ENCODE measurements at regions not wholly inside any gene's neighbourhood (a gene's known extent, or its start where the extent isn't known, plus 50 kb on each side); places are given as distances from the start of the nearest gene placed in this dataset.

- TF ChIP-seq ILK (tag; IDR thresholded peaks at IDR 0.05; ENCODE audit: borderline replicate concordance, low read depth): no peak
- TF ChIP-seq GATAD2B (IDR thresholded peaks at IDR 0.05; ENCODE audit: borderline replicate concordance): peak; percentile 20; the same call in 1 of the 2 replicates
- TF ChIP-seq SMARCA5 (IDR thresholded peaks at IDR 0.05): peak; percentile 75; the same call in 1 of the 2 replicates
- peak; percentile 26 for TF ChIP-seq MEIS2 (IDR thresholded peaks at IDR 0.05; ENCODE audit: partially characterized antibody)
- TF ChIP-seq RFX1 (IDR thresholded peaks at IDR 0.05): no peak
- TF ChIP-seq, protein P1, sequence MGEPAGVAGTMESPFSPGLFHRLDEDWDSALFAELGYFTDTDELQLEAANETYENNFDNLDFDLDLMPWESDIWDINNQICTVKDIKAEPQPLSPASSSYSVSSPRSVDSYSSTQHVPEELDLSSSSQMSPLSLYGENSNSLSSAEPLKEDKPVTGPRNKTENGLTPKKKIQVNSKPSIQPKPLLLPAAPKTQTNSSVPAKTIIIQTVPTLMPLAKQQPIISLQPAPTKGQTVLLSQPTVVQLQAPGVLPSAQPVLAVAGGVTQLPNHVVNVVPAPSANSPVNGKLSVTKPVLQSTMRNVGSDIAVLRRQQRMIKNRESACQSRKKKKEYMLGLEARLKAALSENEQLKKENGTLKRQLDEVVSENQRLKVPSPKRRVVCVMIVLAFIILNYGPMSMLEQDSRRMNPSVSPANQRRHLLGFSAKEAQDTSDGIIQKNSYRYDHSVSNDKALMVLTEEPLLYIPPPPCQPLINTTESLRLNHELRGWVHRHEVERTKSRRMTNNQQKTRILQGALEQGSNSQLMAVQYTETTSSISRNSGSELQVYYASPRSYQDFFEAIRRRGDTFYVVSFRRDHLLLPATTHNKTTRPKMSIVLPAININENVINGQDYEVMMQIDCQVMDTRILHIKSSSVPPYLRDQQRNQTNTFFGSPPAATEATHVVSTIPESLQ (CRISPR knock-in tag; IDR thresholded peaks at IDR 0.05): peak; percentile 55; the same call in 1 of the 2 replicates
- TF ChIP-seq, protein P2, sequence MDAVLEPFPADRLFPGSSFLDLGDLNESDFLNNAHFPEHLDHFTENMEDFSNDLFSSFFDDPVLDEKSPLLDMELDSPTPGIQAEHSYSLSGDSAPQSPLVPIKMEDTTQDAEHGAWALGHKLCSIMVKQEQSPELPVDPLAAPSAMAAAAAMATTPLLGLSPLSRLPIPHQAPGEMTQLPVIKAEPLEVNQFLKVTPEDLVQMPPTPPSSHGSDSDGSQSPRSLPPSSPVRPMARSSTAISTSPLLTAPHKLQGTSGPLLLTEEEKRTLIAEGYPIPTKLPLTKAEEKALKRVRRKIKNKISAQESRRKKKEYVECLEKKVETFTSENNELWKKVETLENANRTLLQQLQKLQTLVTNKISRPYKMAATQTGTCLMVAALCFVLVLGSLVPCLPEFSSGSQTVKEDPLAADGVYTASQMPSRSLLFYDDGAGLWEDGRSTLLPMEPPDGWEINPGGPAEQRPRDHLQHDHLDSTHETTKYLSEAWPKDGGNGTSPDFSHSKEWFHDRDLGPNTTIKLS (IDR thresholded peaks at IDR 0.05; ENCODE audit: borderline replicate concordance, low read depth): peak; percentile 59; the same call in 1 of the 2 replicates
- no peak for TF ChIP-seq HMG20A (CRISPR knock-in tag; conservative IDR thresholded peaks at IDR 0.05)
- TF ChIP-seq CBX5 (IDR thresholded peaks at IDR 0.05; ENCODE audit: borderline replicate concordance, low read depth): no peak
- no peak for TF ChIP-seq RNF219 (CRISPR knock-in tag; IDR thresholded peaks at IDR 0.05)
- TF ChIP-seq ELF2 (CRISPR knock-in tag; IDR thresholded peaks at IDR 0.05): no peak; the same call in 1 of the 2 replicates
- no peak for TF ChIP-seq TBP (optimal IDR thresholded peaks at IDR 0.05; ENCODE audit: low read depth, low read length)
- no peak for TF ChIP-seq HNRNPL (IDR thresholded peaks at IDR 0.05; ENCODE audit: low read depth, low read length)
- no peak for TF ChIP-seq NCOA6 (IDR thresholded peaks at IDR 0.05)
- no peak for TF ChIP-seq CREBBP (IDR thresholded peaks at IDR 0.05; ENCODE audit: low read depth, low read length)
- no peak for TF ChIP-seq PYGO2 (tag; IDR thresholded peaks at IDR 0.05)
- no peak for TF ChIP-seq SREBF2 (CRISPR knock-in tag; IDR thresholded peaks at IDR 0.05)
- 0 out of 4 replicates have a peak, but pooled peaks of 1 of the 2 experiments have one; percentile 9 for TF ChIP-seq SRF (CRISPR knock-in tag; IDR thresholded peaks at IDR 0.05)
- no peak for TF ChIP-seq XRCC3 (IDR thresholded peaks at IDR 0.05)
- no peak for TF ChIP-seq ZC3H11A (IDR thresholded peaks at IDR 0.05; ENCODE audit: low read depth, low read length)
- TF ChIP-seq FOXJ3 (CRISPR knock-in tag; IDR thresholded peaks at IDR 0.05): no peak
- peak; percentile 90 for TF ChIP-seq CEBPG (CRISPR knock-in tag; IDR thresholded peaks at IDR 0.05)
- peak; percentile 67 to 93 for TF ChIP-seq CEBPG (tag; conservative IDR thresholded peaks at IDR 0.05 in 1 of 2, IDR thresholded peaks at IDR 0.05 in 1 of 2)
- TF ChIP-seq ZNF140 (CRISPR knock-in tag; IDR thresholded peaks at IDR 0.05): 0 out of 2 replicates have a peak, but pooled peaks have one; percentile 4
Observed at GRCh38 chr4:79209822-79210635, 115.8 kb downstream of the NAA11 start (continued).

All from K562 (cell line).